ENCODE measurements at regions not wholly inside any gene's neighbourhood (a gene's known extent, or its start where the extent isn't known, plus 50 kb on each side); places are given as distances from the start of the nearest gene placed in this dataset.

DNA sequence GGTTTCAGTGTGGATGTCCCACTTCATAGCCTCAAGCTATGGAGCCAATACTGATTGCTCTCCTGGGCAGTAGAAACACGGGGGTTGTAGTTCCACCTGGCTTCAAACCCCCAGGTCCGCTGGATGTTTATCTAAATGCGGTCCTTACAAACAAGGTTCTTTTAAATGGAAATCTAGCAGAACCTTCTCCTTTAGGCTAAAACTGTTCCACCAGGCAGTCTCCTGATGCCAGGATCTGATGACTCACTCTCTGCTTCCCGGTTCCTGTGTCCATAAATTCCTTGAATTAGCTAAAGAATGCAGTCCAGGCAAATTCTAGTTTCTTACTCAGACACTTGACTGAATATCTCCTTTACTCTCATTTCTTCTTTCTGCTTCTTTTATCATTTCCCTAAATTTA lies 108.4 kb upstream of the FAM3C start:
- no peak overlapping the region for H3K27ac Mint-ChIP-seq
- peaks cover 8 to 43% (median 28%) of the 10 kb centered on the region in 11 donors for H3K9me3 Mint-ChIP-seq
- H3K36me3 ChIP-seq (ENCODE audit: control insufficient read depth in 2 of 3, insufficient read depth in 3 of 3, low read length in 3 of 3): no peaks in the 10 kb centered on the region
- DNase-seq: no peak
- peaks cover 0 to 11% (median 0%) of the 10 kb centered on the region in 7 donors for H3K4me1 Mint-ChIP-seq
- POLR2A ChIA-PET: no interaction called here
- H3K9me3 ChIP-seq (ENCODE audit: control insufficient read depth in 2 of 3, low read length in 3 of 3): peaks cover 0 to 17% (median 5%) of the 10 kb centered on the region in 3 experiments
- CTCF ChIA-PET: no interaction called here
- ATAC-seq: no peak
- no peak overlapping the region for H3K4me3 ChIP-seq (ENCODE audit: low read length)
- H3K27me3 Mint-ChIP-seq: peaks cover 0 to 9% (median 4%) of the 10 kb centered on the region in 5 donors
- peaks cover 0 to 47% (median 5%) of the 10 kb centered on the region in 5 donors for H3K36me3 Mint-ChIP-seq
- H3K27me3 ChIP-seq (ENCODE audit: control insufficient read depth in 2 of 2, insufficient read depth in 2 of 2, low read length in 2 of 2): no peaks in the 10 kb centered on the region
- intact Hi-C loops (cut with micrococcal nuclease): no loop called here
- no peaks in the 10 kb centered on the region for H3K4me1 ChIP-seq (ENCODE audit: control insufficient read depth in 2 of 2, insufficient read depth in 2 of 2, low read length in 2 of 2)
- H3K4me3 Mint-ChIP-seq: no peak overlapping the region
- H3K27ac ChIP-seq (ENCODE audit: low read depth, low read length): no peak overlapping the region

DNA sequence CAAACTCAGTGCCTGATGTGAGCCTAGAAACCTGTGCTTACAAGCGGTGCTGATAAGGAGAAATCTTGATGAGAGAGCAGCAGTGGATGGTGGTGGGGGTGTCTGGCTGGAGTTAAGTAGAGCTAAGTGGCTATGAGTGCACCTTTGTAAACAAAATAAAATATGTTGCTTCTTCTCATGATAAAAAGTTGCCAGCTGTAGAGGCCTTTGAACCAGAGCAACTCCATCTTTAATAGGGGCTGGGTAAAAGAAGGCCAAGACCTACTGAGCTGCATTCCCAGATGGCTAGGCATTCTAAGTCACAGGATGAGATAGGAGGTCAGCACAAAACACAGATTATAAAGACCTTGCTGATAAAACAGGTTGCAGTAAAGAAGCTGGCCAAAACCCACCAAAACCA lies 107.6 kb upstream of the FAM3C start:
- H3K4me1 ChIP-seq (ENCODE audit: control insufficient read depth in 2 of 2, insufficient read depth in 2 of 2, low read length in 2 of 2): no peaks in the 10 kb centered on the region
- no peaks in the 10 kb centered on the region for H3K27me3 ChIP-seq (ENCODE audit: control insufficient read depth in 2 of 2, insufficient read depth in 2 of 2, low read length in 2 of 2)
- Mint-ChIP-seq H3K27me3 (peaks cover 0 to 2% (median 0%) of the 10 kb centered on the region in 5 donors), H3K27ac (no peak overlapping the region), H3K4me3 (no peak overlapping the region), H3K9me3 (peaks cover 8 to 36% (median 28%) of the 10 kb centered on the region in 11 donors), H3K36me3 (peaks cover 0 to 43% (median 5%) of the 10 kb centered on the region in 5 donors), H3K4me1 (peaks cover 0 to 12% (median 0%) of the 10 kb centered on the region in 7 donors)
- peaks cover 0 to 17% (median 5%) of the 10 kb centered on the region in 3 experiments for H3K9me3 ChIP-seq (ENCODE audit: control insufficient read depth in 2 of 3, low read length in 3 of 3)
- intact Hi-C loops (cut with micrococcal nuclease): no loop called here
- H3K36me3 ChIP-seq (ENCODE audit: control insufficient read depth in 2 of 3, insufficient read depth in 3 of 3, low read length in 3 of 3): no peaks in the 10 kb centered on the region
- H3K4me3 ChIP-seq (ENCODE audit: low read length): no peak overlapping the region
- no peak for ATAC-seq
- ChIA-PET POLR2A (no interaction called here), CTCF (interaction anchor here (1.0 kb wide), 1 partner anchor 12 kb away, joined by 5 read pairs; no protein-coding TSS in a partner anchor)
- DNase-seq: no peak
- H3K27ac ChIP-seq (ENCODE audit: low read depth, low read length): no peak overlapping the region

DNA sequence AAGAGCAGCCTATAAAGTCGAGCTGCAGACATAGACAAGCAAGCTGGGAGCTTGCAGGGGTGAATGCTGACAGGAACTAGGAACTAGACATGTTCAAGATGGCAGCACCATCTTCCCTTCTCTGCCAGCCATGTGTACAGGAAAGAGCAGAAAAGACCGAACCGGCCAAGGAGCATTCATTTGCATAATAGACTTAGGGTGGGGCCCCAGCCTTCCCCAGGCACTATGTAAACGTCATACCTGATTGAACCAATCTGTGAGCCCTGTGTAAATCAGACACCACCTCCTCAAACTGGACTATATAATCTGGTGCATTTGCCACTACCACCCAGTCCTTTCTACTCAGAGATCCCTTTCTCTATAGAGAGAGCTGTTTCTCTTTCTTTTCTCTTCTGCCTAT lies 106.9 kb upstream of the FAM3C start:
- H3K27ac ChIP-seq (ENCODE audit: low read depth, low read length): no peak overlapping the region
- peaks cover 0 to 41% (median 5%) of the 10 kb centered on the region in 5 donors for H3K36me3 Mint-ChIP-seq
- no peaks in the 10 kb centered on the region for H3K27me3 Mint-ChIP-seq
- DNase-seq: no peak
- H3K36me3 ChIP-seq (ENCODE audit: control insufficient read depth in 2 of 3, insufficient read depth in 3 of 3, low read length in 3 of 3): no peaks in the 10 kb centered on the region
- POLR2A ChIA-PET: no interaction called here
- no peaks in the 10 kb centered on the region for H3K27me3 ChIP-seq (ENCODE audit: control insufficient read depth in 2 of 2, insufficient read depth in 2 of 2, low read length in 2 of 2)
- peaks cover 0 to 17% (median 5%) of the 10 kb centered on the region in 3 experiments for H3K9me3 ChIP-seq (ENCODE audit: control insufficient read depth in 2 of 3, low read length in 3 of 3)
- CTCF ChIA-PET: interaction anchor here (1.0 kb wide), 1 partner anchor 11 kb away, joined by 5 read pairs; no protein-coding TSS in a partner anchor
- H3K9me3 Mint-ChIP-seq: peaks cover 8 to 35% (median 28%) of the 10 kb centered on the region in 11 donors
- no peak overlapping the region for H3K4me3 Mint-ChIP-seq
- ATAC-seq: no peak
- no peak overlapping the region for H3K27ac Mint-ChIP-seq
- peaks cover 0 to 12% (median 0%) of the 10 kb centered on the region in 7 donors for H3K4me1 Mint-ChIP-seq
- no peaks in the 10 kb centered on the region for H3K4me1 ChIP-seq (ENCODE audit: control insufficient read depth in 2 of 2, insufficient read depth in 2 of 2, low read length in 2 of 2)
- no peak overlapping the region for H3K4me3 ChIP-seq (ENCODE audit: low read length)
- intact Hi-C loops (cut with micrococcal nuclease): no loop called here

DNA sequence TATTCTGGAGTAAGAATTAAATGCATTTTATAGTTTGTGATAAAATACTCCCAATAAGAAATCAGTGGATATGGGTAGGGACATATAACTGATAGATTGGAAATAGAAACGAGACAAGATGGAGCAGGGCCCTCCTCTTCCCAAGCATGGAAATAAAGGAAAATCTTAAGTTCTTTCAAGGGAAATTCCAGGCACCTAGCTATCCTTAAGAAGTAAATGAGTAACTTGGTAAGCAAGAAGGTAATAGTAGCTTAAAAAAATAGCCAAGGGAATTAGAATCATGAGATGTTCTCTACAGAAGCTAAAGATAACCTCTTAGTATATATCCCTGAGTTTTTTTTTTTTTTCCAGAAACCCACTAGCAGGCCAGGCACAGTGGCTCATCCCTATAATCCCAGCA lies 105.5 kb upstream of the FAM3C start:
- CTCF ChIA-PET: interaction anchor here (0.5 kb wide), 1 partner anchor 203 kb away, joined by 3 read pairs; no protein-coding TSS in a partner anchor
- POLR2A ChIA-PET: interaction anchor here (0.7 kb wide), 1 partner anchor 589 kb away, joined by 5 read pairs; no protein-coding TSS in a partner anchor
- Mint-ChIP-seq H3K36me3 (peaks cover 0 to 39% (median under 1%) of the 10 kb centered on the region in 5 donors), H3K4me3 (no peak overlapping the region), H3K9me3 (peaks cover 7 to 39% (median 22%) of the 10 kb centered on the region in 11 donors), H3K4me1 (peaks cover 0 to 12% (median 0%) of the 10 kb centered on the region in 7 donors), H3K27me3 (peaks cover 0 to 6% (median 0%) of the 10 kb centered on the region in 5 donors), H3K27ac (no peak overlapping the region)
- no peak overlapping the region for H3K27ac ChIP-seq (ENCODE audit: low read depth, low read length)
- no peak overlapping the region for H3K4me3 ChIP-seq (ENCODE audit: low read length)
- H3K36me3 ChIP-seq (ENCODE audit: control insufficient read depth in 2 of 3, insufficient read depth in 3 of 3, low read length in 3 of 3): no peaks in the 10 kb centered on the region
- intact Hi-C loops (cut with micrococcal nuclease): loop anchor here in 1 of 2 donors (2.0 kb wide), 1 partner anchor 19 kb away; no protein-coding TSS in a partner anchor
- DNase-seq (no peak), ATAC-seq (no peak)
- no peaks in the 10 kb centered on the region for H3K4me1 ChIP-seq (ENCODE audit: control insufficient read depth in 2 of 2, insufficient read depth in 2 of 2, low read length in 2 of 2)
- H3K9me3 ChIP-seq (ENCODE audit: control insufficient read depth in 2 of 3, low read length in 3 of 3): peaks cover 0 to 17% (median 5%) of the 10 kb centered on the region in 3 experiments
- H3K27me3 ChIP-seq (ENCODE audit: control insufficient read depth in 2 of 2, insufficient read depth in 2 of 2, low read length in 2 of 2): no peaks in the 10 kb centered on the region

DNA sequence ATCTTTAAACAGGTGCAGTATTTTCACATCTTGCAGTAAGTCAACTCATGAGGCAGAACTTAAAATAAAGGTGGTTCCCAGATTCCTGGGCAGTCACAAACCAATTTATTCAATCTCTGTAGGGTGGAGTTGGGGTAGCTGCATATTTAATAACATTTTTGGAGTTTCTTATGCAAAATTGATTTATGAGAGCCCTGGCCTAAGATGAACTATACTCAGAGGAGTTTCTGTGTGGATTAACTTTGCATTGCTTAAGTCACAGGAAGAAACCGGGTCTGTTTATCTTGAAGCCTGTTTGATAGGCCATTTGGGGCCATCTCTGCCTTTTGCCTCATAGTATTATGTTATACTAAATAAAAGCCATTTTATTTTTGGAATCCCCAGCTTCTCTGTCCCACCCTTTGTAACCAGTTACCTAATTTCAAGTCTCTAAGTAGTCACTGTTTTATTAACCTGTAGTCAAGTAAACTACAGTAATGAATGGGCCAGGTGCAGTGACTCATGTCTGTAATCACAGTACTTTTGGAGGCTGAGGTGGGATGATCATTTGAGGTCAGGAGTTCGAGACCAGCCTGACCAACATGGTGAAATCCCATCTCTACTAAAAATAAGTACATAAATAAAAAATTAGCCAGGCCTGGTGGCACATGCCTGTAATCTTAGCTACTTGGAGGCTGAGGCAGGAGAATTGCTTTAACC lies 104.4 kb upstream of the FAM3C start:
- Histone ChIP-seq H3K27me3 (ENCODE audit: control insufficient read depth in 2 of 2, insufficient read depth in 2 of 2, low read length in 2 of 2) (no peaks in the 10 kb centered on the region), H3K4me1 (ENCODE audit: control insufficient read depth in 2 of 2, insufficient read depth in 2 of 2, low read length in 2 of 2) (no peaks in the 10 kb centered on the region), H3K9me3 (ENCODE audit: control insufficient read depth in 2 of 3, low read length in 3 of 3) (peaks cover 0 to 10% (median 5%) of the 10 kb centered on the region in 3 experiments), H3K36me3 (ENCODE audit: control insufficient read depth in 2 of 3, insufficient read depth in 3 of 3, low read length in 3 of 3) (no peaks in the 10 kb centered on the region), H3K27ac (ENCODE audit: low read depth, low read length) (no peak overlapping the region), H3K4me3 (ENCODE audit: low read length) (no peak overlapping the region)
- Mint-ChIP-seq H3K27me3 (peaks cover 0 to 12% (median 0%) of the 10 kb centered on the region in 5 donors), H3K4me3 (no peak overlapping the region), H3K36me3 (peaks cover 0 to 29% (median 0%) of the 10 kb centered on the region in 5 donors), H3K27ac (no peak overlapping the region), H3K9me3 (peaks cover 5 to 29% (median 13%) of the 10 kb centered on the region in 11 donors), H3K4me1 (peaks cover 0 to 17% (median 0%) of the 10 kb centered on the region in 7 donors)
- CTCF ChIA-PET: interaction anchor here (1.1 kb wide), 1 partner anchor 134 kb away, joined by 4 read pairs; no protein-coding TSS in a partner anchor
- POLR2A ChIA-PET: no interaction called here
- ATAC-seq: no peak
- intact Hi-C loops (cut with micrococcal nuclease): loop anchor here in 1 of 2 donors (2.0 kb wide), 1 partner anchor 20 kb away; no protein-coding TSS in a partner anchor
- DNase-seq: no peak

DNA sequence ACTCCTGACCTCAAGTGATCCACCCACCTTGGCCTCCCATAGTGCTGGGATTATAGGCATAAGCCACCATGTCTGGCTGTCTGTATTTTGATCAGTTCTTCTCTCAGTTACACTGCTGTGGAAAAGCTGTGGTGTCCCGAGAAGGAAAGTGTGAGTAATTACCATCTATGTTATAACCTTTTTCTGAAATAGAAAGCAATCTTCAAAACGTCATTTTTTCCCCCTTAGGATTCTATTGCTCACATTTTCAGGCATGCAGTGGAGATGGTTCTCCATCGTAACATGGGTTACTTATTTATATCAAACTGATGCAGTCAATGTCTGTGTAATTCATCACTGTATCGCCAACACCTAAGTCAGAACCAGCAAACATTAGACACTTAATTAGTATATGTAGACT lies 103.5 kb upstream of the FAM3C start:
- ChIA-PET POLR2A (no interaction called here), CTCF (interaction anchor here (1.1 kb wide), 1 partner anchor 133 kb away, joined by 4 read pairs; no protein-coding TSS in a partner anchor)
- Histone ChIP-seq H3K27ac (ENCODE audit: low read depth, low read length) (no peak overlapping the region), H3K9me3 (ENCODE audit: control insufficient read depth in 2 of 3, low read length in 3 of 3) (peaks cover 0 to 1% (median 0%) of the 10 kb centered on the region in 3 experiments), H3K4me1 (ENCODE audit: control insufficient read depth in 2 of 2, insufficient read depth in 2 of 2, low read length in 2 of 2) (no peaks in the 10 kb centered on the region), H3K4me3 (ENCODE audit: low read length) (no peak overlapping the region), H3K27me3 (ENCODE audit: control insufficient read depth in 2 of 2, insufficient read depth in 2 of 2, low read length in 2 of 2) (no peaks in the 10 kb centered on the region), H3K36me3 (ENCODE audit: control insufficient read depth in 2 of 3, insufficient read depth in 3 of 3, low read length in 3 of 3) (no peaks in the 10 kb centered on the region)
- DNase-seq (peak in 1 of 9 donors; percentile 53), ATAC-seq (no peak)
- Mint-ChIP-seq H3K36me3 (peaks cover 0 to 20% (median 0%) of the 10 kb centered on the region in 5 donors), H3K27me3 (peaks cover 0 to 12% (median 0%) of the 10 kb centered on the region in 5 donors), H3K4me1 (peaks cover 0 to 19% (median 0%) of the 10 kb centered on the region in 7 donors), H3K4me3 (peak overlapping the region in 1 of 10 donors; percentile 37), H3K27ac (peak overlapping the region in 1 of 9 donors; percentile 71), H3K9me3 (peaks cover 1 to 21% (median 6%) of the 10 kb centered on the region in 11 donors)
- intact Hi-C loops (cut with micrococcal nuclease): loop anchor here in 1 of 2 donors (1.0 to 2.0 kb wide), 3 partner anchors 21 to 45 kb away; no protein-coding TSS in a partner anchor
